ENCODE measurements at regions not wholly inside any gene's neighbourhood (a gene's known extent, or its start where the extent isn't known, plus 50 kb on each side); places are given as distances from the start of the nearest gene placed in this dataset.

- H3K4me3 ChIP-seq (ENCODE audit: low read depth, low read length, poor library complexity, severe bottlenecking): no peak overlapping the region
- TF ChIP-seq CTCF (conservative IDR thresholded peaks at IDR 0.05; ENCODE audit: low read depth, low read length) (no peak), EZH2 (IDR thresholded peaks at IDR 0.05; ENCODE audit: borderline replicate concordance, low read depth, low read length, poor library complexity, severe bottlenecking) (no peak)
- ChIA-PET CTCF (no interaction called here), POLR2A (ENCODE audit: low non-redundant PET) (no interaction called here)
- H3K27ac ChIP-seq (ENCODE audit: low read depth, low read length, poor library complexity, severe bottlenecking): no peak overlapping the region
- intact Hi-C loops (cut with micrococcal nuclease; ENCODE audit: unreplicated experiment): no loop called here
- H3K9me3 ChIP-seq (ENCODE audit: low read depth, low read length, poor library complexity, severe bottlenecking): no peaks in the 10 kb centered on the region
- BruUV-seq (replicated peaks): no TSS peak
- H3K27me3 ChIP-seq (replicated peaks; ENCODE audit: insufficient read depth, low read depth, low read length, poor library complexity): peaks cover 2% of the 10 kb centered on the region
- no peaks in the 10 kb centered on the region for H3K36me3 ChIP-seq (ENCODE audit: insufficient read depth, low read length, poor library complexity, severe bottlenecking)
- DNase-seq (ENCODE audit: low spot score): no peak
- H3K4me1 ChIP-seq (ENCODE audit: insufficient read depth, low read length, poor library complexity, severe bottlenecking): no peaks in the 10 kb centered on the region
Measured at GRCh38 chr5:97937846-97938245, 754.8 kb upstream of the RIOK2 start.

- ChIA-PET POLR2A (ENCODE audit: low non-redundant PET) (no interaction called here), CTCF (no interaction called here)
- intact Hi-C loops (cut with micrococcal nuclease; ENCODE audit: unreplicated experiment): no loop called here
- DNase-seq (ENCODE audit: low spot score): no peak
- BruUV-seq (replicated peaks): no TSS peak
- Histone ChIP-seq H3K36me3 (ENCODE audit: insufficient read depth, low read length, poor library complexity, severe bottlenecking) (no peaks in the 10 kb centered on the region), H3K4me1 (ENCODE audit: insufficient read depth, low read length, poor library complexity, severe bottlenecking) (no peaks in the 10 kb centered on the region), H3K9me3 (ENCODE audit: low read depth, low read length, poor library complexity, severe bottlenecking) (no peaks in the 10 kb centered on the region), H3K4me3 (ENCODE audit: low read depth, low read length, poor library complexity, severe bottlenecking) (no peak overlapping the region), H3K27me3 (replicated peaks; ENCODE audit: insufficient read depth, low read depth, low read length, poor library complexity) (no peaks in the 10 kb centered on the region), H3K27ac (ENCODE audit: low read depth, low read length, poor library complexity, severe bottlenecking) (no peak overlapping the region)
- TF ChIP-seq EZH2 (IDR thresholded peaks at IDR 0.05; ENCODE audit: borderline replicate concordance, low read depth, low read length, poor library complexity, severe bottlenecking) (no peak), CTCF (conservative IDR thresholded peaks at IDR 0.05; ENCODE audit: low read depth, low read length) (no peak)
Measured at GRCh38 chr5:97943036-97943435, 760.0 kb upstream of the RIOK2 start.

GRCh38 chr5:97951139-97951538 is 768.1 kb upstream of the RIOK2 start:
- H3K27ac ChIP-seq (ENCODE audit: low read depth, low read length, poor library complexity, severe bottlenecking): no peak overlapping the region
- BruUV-seq (replicated peaks): no TSS peak
- CTCF ChIA-PET: no interaction called here

More at GRCh38 chr5:97951139-97951538, 768.1 kb upstream of the RIOK2 start:
- no peaks in the 10 kb centered on the region for H3K36me3 ChIP-seq (ENCODE audit: insufficient read depth, low read length, poor library complexity, severe bottlenecking)
- H3K4me1 ChIP-seq (ENCODE audit: insufficient read depth, low read length, poor library complexity, severe bottlenecking): no peaks in the 10 kb centered on the region
- DNase-seq (ENCODE audit: low spot score): no peak
- no peak for TF ChIP-seq EZH2 (IDR thresholded peaks at IDR 0.05; ENCODE audit: borderline replicate concordance, low read depth, low read length, poor library complexity, severe bottlenecking)
- no peak for TF ChIP-seq CTCF (conservative IDR thresholded peaks at IDR 0.05; ENCODE audit: low read depth, low read length)
- intact Hi-C loops (cut with micrococcal nuclease; ENCODE audit: unreplicated experiment): no loop called here
- H3K9me3 ChIP-seq (ENCODE audit: low read depth, low read length, poor library complexity, severe bottlenecking): no peaks in the 10 kb centered on the region
- H3K27me3 ChIP-seq (replicated peaks; ENCODE audit: insufficient read depth, low read depth, low read length, poor library complexity): no peaks in the 10 kb centered on the region
- POLR2A ChIA-PET (ENCODE audit: low non-redundant PET): no interaction called here
- no peak overlapping the region for H3K4me3 ChIP-seq (ENCODE audit: low read depth, low read length, poor library complexity, severe bottlenecking)
